Osteocyte (in vitro differentiated cells): ENCODE measurements at regions not wholly inside any gene's neighbourhood (a gene's known extent, or its start where the extent isn't known, plus 50 kb on each side); places are given as distances from the start of the nearest gene placed in this dataset.

Experiments used
- DNase-seq: peaks from one replicate; pipeline ENCODE4 v3.0.0; 2021; ENCODE audit warnings: mixed read lengths; ENCODE audit not compliant: unreplicated experiment; ENCODE audit errors: extremely low spot score
- H3K27ac Mint-ChIP-seq: one replicate; pipeline ENCODE4 v1.8.0; 2021; ENCODE audit warnings: mild to moderate bottlenecking, mixed read lengths; ENCODE audit not compliant: unreplicated experiment
- H3K27me3 Mint-ChIP-seq: one replicate; pipeline ENCODE4 v1.8.0; 2021; ENCODE audit warnings: mixed read lengths; ENCODE audit not compliant: unreplicated experiment
- H3K36me3 Mint-ChIP-seq: one replicate; pipeline ENCODE4 v1.8.0; 2021; ENCODE audit warnings: mixed read lengths; ENCODE audit not compliant: unreplicated experiment
- H3K4me1 Mint-ChIP-seq: one replicate; pipeline ENCODE4 v1.8.0; 2021; ENCODE audit warnings: mixed read lengths; ENCODE audit not compliant: unreplicated experiment
- H3K4me3 Mint-ChIP-seq: one replicate; pipeline ENCODE4 v1.8.0; 2021; ENCODE audit warnings: mild to moderate bottlenecking, moderate library complexity, mixed read lengths; ENCODE audit not compliant: unreplicated experiment
- H3K9me3 Mint-ChIP-seq: one replicate; pipeline ENCODE4 v1.8.0; 2021; ENCODE audit warnings: mixed read lengths; ENCODE audit not compliant: unreplicated experiment
- CTCF ChIP-seq: fragments of 200-600 bp; sonication (generic); IDR thresholded peaks from 2 replicates; pipeline ENCODE4 v1.5.0; 2021; ENCODE audit warnings: antibody characterized with exemption, mild to moderate bottlenecking, moderate library complexity

DNA sequence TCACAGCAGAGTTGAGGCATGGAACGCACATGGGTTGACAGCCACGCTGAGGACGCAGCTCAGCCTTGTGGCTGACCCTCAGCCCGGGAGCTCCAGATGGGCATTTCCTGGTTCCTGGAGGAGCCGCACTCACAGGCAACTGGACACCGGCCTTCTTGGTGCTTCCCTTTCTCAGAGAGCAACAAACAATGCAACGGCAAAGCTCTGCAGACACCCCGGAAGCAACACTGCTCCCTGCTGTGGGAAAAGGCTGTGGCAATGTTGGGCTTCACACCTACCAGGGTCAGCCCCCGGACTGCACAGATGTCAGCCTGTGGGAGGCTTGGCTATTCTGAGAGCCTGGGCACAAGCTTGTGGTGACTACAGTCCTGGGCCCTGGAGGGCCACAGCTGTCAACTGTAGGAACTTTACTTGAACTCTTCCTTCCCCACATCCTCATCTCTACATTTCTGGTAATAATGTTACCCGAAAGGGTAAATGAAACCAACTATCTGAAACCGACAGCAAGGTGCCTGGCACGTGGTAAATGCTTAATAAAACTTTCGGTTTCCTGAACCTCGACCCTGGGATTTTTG is 597.5 kb upstream of the MKI67 start:
- no peak overlapping the region for H3K4me3 Mint-ChIP-seq
- H3K27me3 Mint-ChIP-seq: no peaks in the 10 kb centered on the region
- TF ChIP-seq CTCF: no peak
- no peaks in the 10 kb centered on the region for H3K4me1 Mint-ChIP-seq
- H3K27ac Mint-ChIP-seq: no peak overlapping the region
- no peak for DNase-seq
- peaks cover 34% of the 10 kb centered on the region for H3K9me3 Mint-ChIP-seq
- H3K36me3 Mint-ChIP-seq: no peaks in the 10 kb centered on the region

GRCh38 chr10:128725531-128725930 is 599.3 kb upstream of the MKI67 start:
- Mint-ChIP-seq H3K4me3 (no peak overlapping the region), H3K9me3 (peaks cover 23% of the 10 kb centered on the region), H3K27me3 (no peaks in the 10 kb centered on the region), H3K27ac (no peak overlapping the region), H3K36me3 (no peaks in the 10 kb centered on the region), H3K4me1 (no peaks in the 10 kb centered on the region)
- TF ChIP-seq CTCF: no peak
- no peak for DNase-seq

GRCh38 chr10:128727114-128727513 is 600.9 kb upstream of the MKI67 start:
- no peak for TF ChIP-seq CTCF
- DNase-seq: no peak
- Mint-ChIP-seq H3K4me1 (no peaks in the 10 kb centered on the region), H3K9me3 (peaks cover 25% of the 10 kb centered on the region), H3K27me3 (no peaks in the 10 kb centered on the region), H3K27ac (no peak overlapping the region), H3K36me3 (no peaks in the 10 kb centered on the region), H3K4me3 (no peak overlapping the region)

- no peak for TF ChIP-seq CTCF
- no peak overlapping the region for H3K4me3 Mint-ChIP-seq
- H3K9me3 Mint-ChIP-seq: peaks cover 27% of the 10 kb centered on the region
- DNase-seq: no peak
- H3K27me3 Mint-ChIP-seq: no peaks in the 10 kb centered on the region
- no peaks in the 10 kb centered on the region for H3K36me3 Mint-ChIP-seq
- H3K27ac Mint-ChIP-seq: no peak overlapping the region
- no peaks in the 10 kb centered on the region for H3K4me1 Mint-ChIP-seq
Observed at GRCh38 chr10:128729910-128730420, 603.7 kb upstream of the MKI67 start.

DNA sequence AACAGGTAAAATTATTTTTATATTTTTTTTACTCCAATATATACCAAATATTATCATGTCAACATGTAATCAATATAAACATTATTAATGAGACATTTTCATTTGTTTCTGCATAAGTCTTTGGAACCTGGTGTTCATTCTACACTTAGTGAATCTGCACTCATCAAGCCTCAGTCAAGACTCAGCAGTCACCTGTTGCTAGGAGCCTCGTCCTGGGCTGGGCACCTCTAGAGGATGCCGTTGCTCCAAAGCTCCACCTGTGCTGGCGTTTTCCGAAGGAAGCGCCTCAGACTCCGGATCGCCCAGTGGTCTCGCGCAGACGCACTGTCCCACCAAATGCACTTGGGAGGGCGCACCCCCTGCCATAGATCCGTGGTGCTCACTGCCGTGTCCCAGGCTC is 604.7 kb upstream of the MKI67 start:
- Mint-ChIP-seq H3K27ac (no peak overlapping the region), H3K9me3 (peaks cover 26% of the 10 kb centered on the region), H3K36me3 (no peaks in the 10 kb centered on the region), H3K4me1 (no peaks in the 10 kb centered on the region), H3K4me3 (no peak overlapping the region), H3K27me3 (no peaks in the 10 kb centered on the region)
- no peak for TF ChIP-seq CTCF
- DNase-seq: no peak
